HEK293T (cell line): ENCODE measurements at regions not wholly inside any gene's neighbourhood (a gene's known extent, or its start where the extent isn't known, plus 50 kb on each side); places are given as distances from the start of the nearest gene placed in this dataset.
"Not testable (repeated sequence)": the region's sequence is repeated elsewhere in the genome, so short reads cannot be mapped to it uniquely, and the experiment has no call there.

Experiments
- CTCF ChIA-PET: fragments of 350-600 bp; formaldehyde crosslinking; extraction: SDS; loops from one replicate; lab custom pipeline; 2021; ENCODE audit warnings: antibody characterized with exemption, inconsistent platforms; lab: Yijun Ruan, JAX
- POLR2A ChIA-PET: fragments of 350-600 bp; formaldehyde crosslinking; extraction: SDS; loops from one replicate; lab custom pipeline; 2020; ENCODE audit warnings: antibody characterized with exemption, inconsistent platforms; lab: Yijun Ruan, JAX
- DNase-seq: peaks from one replicate; pipeline ENCODE4 v3.0.0; 2012; ENCODE audit warnings: mixed read lengths; ENCODE audit errors: extremely low spot score
- ARNT ChIP-seq: fragments of 450-650 bp; IDR thresholded peaks from 2 replicates; pipeline ENCODE4 v1.6.1; 2017; ENCODE audit warnings: mild to moderate bottlenecking
- BHLHE40 ChIP-seq: fragments of 450-650 bp; IDR thresholded peaks from 2 replicates; pipeline ENCODE4 v1.6.1; 2016; ENCODE audit warnings: mild to moderate bottlenecking, moderate library complexity, borderline replicate concordance
- CTBP1 ChIP-seq: fragments of 450-650 bp; IDR thresholded peaks from 2 replicates; pipeline ENCODE4 v1.6.1; 2016; ENCODE audit warnings: borderline replicate concordance
- ELF4 ChIP-seq: fragments of 450-650 bp; IDR thresholded peaks from 2 replicates; pipeline ENCODE4 v1.6.1; 2017; ENCODE audit warnings: antibody characterized with exemption
- FOXA1 ChIP-seq: fragments of 450-650 bp; IDR thresholded peaks from 2 replicates; pipeline ENCODE4 v1.6.1; 2016; ENCODE audit warnings: mild to moderate bottlenecking
- FOXK2 ChIP-seq: fragments of 450-650 bp; IDR thresholded peaks from 2 replicates; pipeline ENCODE4 v1.6.1; 2016; ENCODE audit warnings: mild to moderate bottlenecking
- FOXM1 ChIP-seq: fragments of 450-650 bp; IDR thresholded peaks from 2 replicates; pipeline ENCODE4 v1.6.1; 2017; ENCODE audit warnings: mild to moderate bottlenecking, borderline replicate concordance
- HDGF ChIP-seq: fragments of 450-650 bp; IDR thresholded peaks from 2 replicates; pipeline ENCODE4 v1.6.1; 2017; ENCODE audit warnings: antibody characterized with exemption, borderline replicate concordance
- L3MBTL2 ChIP-seq: fragments of 450-650 bp; conservative IDR thresholded peaks from 2 replicates; pipeline ENCODE4 v1.6.1; 2016; ENCODE audit warnings: mild to moderate bottlenecking
- LEF1 ChIP-seq: fragments of 450-650 bp; IDR thresholded peaks from 2 replicates; pipeline ENCODE4 v1.6.1; 2017; ENCODE audit warnings: mild to moderate bottlenecking, borderline replicate concordance
- NFRKB ChIP-seq: fragments of 450-650 bp; IDR thresholded peaks from 2 replicates; pipeline ENCODE4 v1.6.1; 2016; ENCODE audit warnings: mild to moderate bottlenecking, moderate library complexity
- SP1 ChIP-seq: fragments of 450-650 bp; IDR thresholded peaks from 2 replicates; pipeline ENCODE4 v1.6.1; 2017
- SUZ12 ChIP-seq: fragments of 450-650 bp; IDR thresholded peaks from 2 replicates; pipeline ENCODE4 v1.6.1; 2016; ENCODE audit warnings: mild to moderate bottlenecking
- TARDBP ChIP-seq: fragments of 450-650 bp; IDR thresholded peaks from 2 replicates; pipeline ENCODE4 v1.6.1; 2016
- ZNF384 ChIP-seq: fragments of 450-650 bp; IDR thresholded peaks from 2 replicates; pipeline ENCODE4 v1.6.1; 2016
- TF ChIP-seq, protein P1 (sequence below): fragments of 450-650 bp; IDR thresholded peaks from 2 replicates; pipeline ENCODE4 v1.6.1; 2016

DNA sequence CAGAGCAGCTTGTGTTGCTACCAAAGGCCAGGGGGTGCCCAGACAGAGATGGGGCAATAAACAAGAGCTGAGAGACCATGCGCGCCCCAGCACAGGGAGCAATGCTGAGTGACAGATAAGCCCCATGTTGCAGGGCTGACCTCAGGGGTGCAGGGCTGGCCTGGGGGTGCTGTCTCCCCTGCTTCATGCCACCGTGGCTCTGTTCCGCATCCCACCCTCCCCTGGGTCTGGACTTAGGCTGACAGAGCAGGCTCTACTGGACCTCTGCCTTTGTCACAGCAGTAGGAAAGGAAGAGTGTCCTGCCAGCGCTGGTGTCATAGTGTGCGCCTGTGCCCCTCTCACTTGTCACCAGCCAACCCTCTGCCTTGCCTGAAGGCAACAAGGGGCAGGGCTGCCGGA, 67.4 kb upstream of the IQSEC1 start:
- DNase-seq: no peak
- CTCF ChIA-PET: no interaction called here
- TF ChIP-seq BHLHE40 (no peak), SP1 (no peak)
- POLR2A ChIA-PET: no interaction called here

DNA sequence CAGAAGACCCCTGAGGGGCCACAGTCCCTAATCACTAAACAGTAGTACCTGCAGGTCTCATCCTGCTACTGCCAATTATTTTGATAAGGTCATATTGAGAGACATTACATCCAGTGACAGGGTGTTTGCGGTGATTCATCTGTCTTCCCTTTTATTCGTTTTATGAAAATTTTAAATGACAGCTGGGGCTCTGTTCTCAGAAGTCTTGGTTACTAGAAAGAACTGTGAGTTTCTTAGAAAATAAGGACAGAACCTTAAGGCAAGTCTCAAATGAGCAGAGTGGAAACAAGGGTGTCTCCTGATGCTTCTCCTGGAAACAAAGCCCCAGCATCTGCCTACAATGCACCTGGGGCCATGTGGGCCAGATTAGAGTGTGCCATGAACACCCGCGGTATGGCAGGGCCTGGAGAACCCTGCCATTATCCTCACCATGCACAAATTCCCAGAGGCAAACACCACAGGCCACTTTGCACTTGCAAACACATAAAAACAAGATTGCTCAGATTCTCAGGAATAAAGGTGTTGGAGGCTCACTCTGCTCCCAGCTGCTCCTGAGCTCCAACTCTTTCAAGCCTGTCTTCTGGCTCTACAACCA, 66.3 kb upstream of the IQSEC1 start:
- ChIA-PET CTCF (no interaction called here), POLR2A (no interaction called here)
- no peak for TF ChIP-seq ZNF384
- no peak for TF ChIP-seq FOXM1
- TF ChIP-seq HDGF: no peak
- TF ChIP-seq, protein P1, sequence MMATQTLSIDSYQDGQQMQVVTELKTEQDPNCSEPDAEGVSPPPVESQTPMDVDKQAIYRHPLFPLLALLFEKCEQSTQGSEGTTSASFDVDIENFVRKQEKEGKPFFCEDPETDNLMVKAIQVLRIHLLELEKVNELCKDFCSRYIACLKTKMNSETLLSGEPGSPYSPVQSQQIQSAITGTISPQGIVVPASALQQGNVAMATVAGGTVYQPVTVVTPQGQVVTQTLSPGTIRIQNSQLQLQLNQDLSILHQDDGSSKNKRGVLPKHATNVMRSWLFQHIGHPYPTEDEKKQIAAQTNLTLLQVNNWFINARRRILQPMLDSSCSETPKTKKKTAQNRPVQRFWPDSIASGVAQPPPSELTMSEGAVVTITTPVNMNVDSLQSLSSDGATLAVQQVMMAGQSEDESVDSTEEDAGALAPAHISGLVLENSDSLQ: no peak
- no peak for TF ChIP-seq ELF4
- TF ChIP-seq SP1: no peak
- TF ChIP-seq FOXK2: no peak
- TF ChIP-seq FOXA1: no peak
- no peak for TF ChIP-seq SUZ12
- no peak for DNase-seq

DNA sequence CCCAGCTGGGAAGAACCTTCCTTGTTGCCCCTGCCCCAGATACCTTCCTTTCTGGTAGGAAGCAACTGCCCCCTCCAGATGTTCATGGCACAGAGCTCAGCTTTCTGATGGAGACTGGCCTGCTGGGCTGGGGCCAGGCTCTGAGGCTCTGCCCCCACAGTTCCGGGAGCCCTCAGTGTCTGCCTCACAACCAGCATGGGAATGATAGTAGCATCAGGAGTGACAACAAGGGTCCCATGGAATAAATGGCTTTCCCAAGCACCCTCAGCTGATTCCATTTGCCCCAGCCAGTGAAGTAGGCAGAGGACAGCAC, 65.6 kb upstream of the IQSEC1 start:
- no peak for TF ChIP-seq BHLHE40
- no peak for TF ChIP-seq HDGF
- CTCF ChIA-PET: interaction anchor here (0.6 kb wide), 1 partner anchor 322 kb away, joined by 3 read pairs; no protein-coding TSS in a partner anchor
- DNase-seq: no peak
- POLR2A ChIA-PET: no interaction called here

GRCh38 chr3:13137941-13138832, 65.0 kb upstream of the IQSEC1 start:
- no peak for DNase-seq
- ChIA-PET CTCF (interaction anchor here (0.6 kb wide), 1 partner anchor 323 kb away, joined by 3 read pairs; no protein-coding TSS in a partner anchor), POLR2A (interaction anchor here (0.8 kb wide), 1 partner anchor 22 kb away, joined by 3 read pairs; no protein-coding TSS in a partner anchor)
- TF ChIP-seq HDGF (no peak), SP1 (no peak), ARNT (no peak), L3MBTL2 (no peak), SUZ12 (no peak), FOXA1 (no peak), TARDBP (no peak), FOXK2 (no peak), BHLHE40 (no peak)
- TF ChIP-seq, protein P1: no peak

- CTCF ChIA-PET, DNase-seq, POLR2A ChIA-PET: not testable (repeated sequence)
Observed at GRCh38 chr3:13136848-13137247, 63.6 kb upstream of the IQSEC1 start.

- no peak for DNase-seq
- POLR2A ChIA-PET: no interaction called here
- TF ChIP-seq LEF1 (no peak), TARDBP (no peak), CTBP1 (no peak), FOXM1 (no peak), FOXK2 (no peak), BHLHE40 (no peak), NFRKB (no peak), HDGF (no peak), FOXA1 (no peak), ZNF384 (no peak), L3MBTL2 (no peak), ELF4 (no peak), SP1 (no peak), SUZ12 (no peak), ARNT (no peak)
- TF ChIP-seq, protein P1: no peak
- CTCF ChIA-PET: no interaction called here
Observed at GRCh38 chr3:13136426-13136825, 63.2 kb upstream of the IQSEC1 start.

DNA sequence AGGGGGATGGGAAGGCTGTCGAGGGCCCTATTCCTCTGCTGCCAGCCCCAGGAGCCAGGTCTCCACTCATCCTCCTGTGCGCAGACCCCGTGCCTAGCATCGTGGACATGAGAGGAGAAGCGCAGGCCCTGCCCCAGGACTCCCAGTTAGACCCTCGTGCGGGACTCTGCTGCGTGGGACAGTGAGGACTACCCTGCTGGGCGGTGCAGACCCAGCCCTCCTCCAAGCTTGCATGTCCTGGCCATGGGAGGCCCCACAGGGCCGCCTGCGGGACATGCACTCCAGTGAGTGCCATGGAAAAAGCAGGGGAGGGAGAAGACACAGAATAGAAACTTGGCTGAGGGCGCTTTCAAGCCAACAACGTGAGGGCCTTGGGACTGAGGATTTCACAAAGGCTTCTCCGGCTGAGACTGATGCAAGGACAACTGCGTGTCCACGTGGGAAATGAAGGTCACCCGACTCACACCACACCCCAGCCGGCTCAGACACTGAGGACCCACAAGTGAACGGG, 62.6 kb upstream of the IQSEC1 start:
- CTCF ChIA-PET: no interaction called here
- TF ChIP-seq ZNF384 (no peak), NFRKB (no peak), ELF4 (no peak), HDGF (no peak), LEF1 (no peak), FOXM1 (no peak), TARDBP (no peak), L3MBTL2 (no peak)
- TF ChIP-seq, protein P1: no peak
- POLR2A ChIA-PET: no interaction called here
- no peak for DNase-seq
